HUES64 (cell line): ENCODE measurements at regions not wholly inside any gene's neighbourhood (a gene's known extent, or its start where the extent isn't known, plus 50 kb on each side); places are given as distances from the start of the nearest gene placed in this dataset.

Source experiments
- H3K27ac ChIP-seq: 2 replicates; pipeline ENCODE4 v1.7.0; 2013; ENCODE audit warnings: low read depth, low read length, inconsistent platforms
- H3K27me3 ChIP-seq: 2 replicates; pipeline ENCODE4 v1.6.1; 2013; ENCODE audit warnings: mild to moderate bottlenecking, low read length; ENCODE audit not compliant: insufficient read depth
- H3K36me3 ChIP-seq: 2 replicates; pipeline ENCODE4 v1.6.1; 2013; ENCODE audit warnings: mild to moderate bottlenecking, low read length; ENCODE audit not compliant: insufficient read depth
- H3K4me1 ChIP-seq: 2 replicates; pipeline ENCODE4 v1.6.1; 2013; ENCODE audit warnings: mild to moderate bottlenecking, low read length, moderate library complexity; ENCODE audit not compliant: insufficient read depth
- H3K4me3 ChIP-seq: 2 replicates; pipeline ENCODE4 v1.5.1; 2013; ENCODE audit warnings: mild to moderate bottlenecking, low read length, moderate library complexity
- H3K9ac ChIP-seq: 2 replicates; pipeline ENCODE4 v1.6.1; 2013; ENCODE audit warnings: mild to moderate bottlenecking, low read depth, low read length
- H3K9me3 ChIP-seq: 2 replicates; pipeline ENCODE4 v1.6.1; 2013; ENCODE audit warnings: low read depth, low read length; ENCODE audit not compliant: insufficient read depth
- WGBS: fragments of 150-250, 120-280 bp; methylation state at CpG from one replicate; pipeline ENCODE4 v1.1.7; 2013; ENCODE audit warnings: missing lambda C conversion rate; 5-methylcytosine and 5-hydroxymethylcytosine counted together

DNA sequence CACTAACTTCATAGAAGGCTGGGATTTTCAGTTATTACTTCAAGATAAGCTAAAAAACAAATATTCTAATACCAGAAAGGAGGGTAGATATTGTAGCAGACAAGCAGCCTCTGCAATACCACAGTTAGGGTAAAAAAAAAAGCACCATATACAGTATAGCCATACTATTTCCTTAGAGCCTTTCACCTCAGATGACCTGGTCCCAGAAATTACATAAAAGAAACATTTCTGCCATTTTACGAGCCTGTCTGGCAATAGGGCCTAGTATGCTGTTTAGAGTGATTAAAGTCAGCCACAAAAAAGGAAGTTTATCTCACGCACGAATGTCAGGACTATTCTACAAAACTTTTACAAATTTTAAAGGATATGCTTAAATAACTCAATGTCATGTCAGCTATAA lies 1016.6 kb downstream of the PLOD2 start:
- no peaks in the 10 kb centered on the region for H3K27me3 ChIP-seq
- no peaks in the 10 kb centered on the region for H3K36me3 ChIP-seq
- no peaks in the 10 kb centered on the region for H3K9me3 ChIP-seq
- no peak overlapping the region for H3K4me3 ChIP-seq
- no peak overlapping the region for H3K27ac ChIP-seq
- 100% methylated on average over 1 of the region's 3 CpGs for WGBS
- H3K4me1 ChIP-seq, result no peaks in the 10 kb centered on the region
- H3K9ac ChIP-seq, result no peak overlapping the region

DNA sequence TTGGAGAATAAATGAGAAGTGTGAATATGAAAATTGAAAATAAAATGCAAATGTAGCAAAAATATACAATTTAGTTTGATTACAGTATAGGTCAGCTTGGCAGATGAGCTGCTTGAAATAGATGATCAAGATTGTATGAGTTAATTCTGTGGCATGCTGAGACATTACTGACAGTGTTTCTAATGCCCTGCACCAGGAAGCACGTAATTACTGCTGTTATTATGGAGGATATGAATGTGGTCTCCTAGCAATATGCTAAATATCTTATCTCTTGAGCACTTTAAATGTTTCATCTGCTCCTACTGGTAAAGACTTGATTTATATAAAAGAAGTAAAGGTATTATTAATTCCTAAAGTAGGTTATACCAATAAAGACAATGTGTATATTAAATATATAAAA lies 1015.5 kb downstream of the PLOD2 start:
- Histone ChIP-seq H3K4me1 (no peaks in the 10 kb centered on the region), H3K9ac (no peak overlapping the region), H3K27ac (no peak overlapping the region), H3K27me3 (no peaks in the 10 kb centered on the region), H3K36me3 (no peaks in the 10 kb centered on the region), H3K4me3 (no peak overlapping the region), H3K9me3 (no peaks in the 10 kb centered on the region)
- 100% methylated on average over 1 of the region's 1 CpG for WGBS

DNA sequence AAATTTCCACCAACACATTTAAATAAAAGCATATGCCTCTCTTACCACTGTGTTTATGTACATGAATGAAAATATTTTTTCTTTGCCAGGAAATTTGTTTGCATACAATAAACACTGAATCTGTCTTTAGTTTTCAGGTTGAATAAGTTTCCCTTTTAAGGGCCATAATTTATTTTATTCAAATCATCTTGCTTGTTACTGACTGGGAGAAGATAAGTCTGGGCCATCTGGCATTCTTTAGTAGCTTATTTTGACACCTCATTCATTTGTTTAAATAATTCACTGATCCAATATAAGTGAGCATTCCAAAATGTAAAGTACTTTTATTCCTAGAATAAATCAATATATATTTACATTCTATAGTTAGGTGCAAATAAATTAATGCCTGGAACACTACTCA lies 1001.3 kb downstream of the PLOD2 start:
- Histone ChIP-seq H3K27me3 (no peaks in the 10 kb centered on the region), H3K27ac (no peak overlapping the region), H3K9ac (no peak overlapping the region), H3K4me3 (no peak overlapping the region), H3K36me3 (no peaks in the 10 kb centered on the region), H3K4me1 (no peaks in the 10 kb centered on the region), H3K9me3 (no peaks in the 10 kb centered on the region)

DNA sequence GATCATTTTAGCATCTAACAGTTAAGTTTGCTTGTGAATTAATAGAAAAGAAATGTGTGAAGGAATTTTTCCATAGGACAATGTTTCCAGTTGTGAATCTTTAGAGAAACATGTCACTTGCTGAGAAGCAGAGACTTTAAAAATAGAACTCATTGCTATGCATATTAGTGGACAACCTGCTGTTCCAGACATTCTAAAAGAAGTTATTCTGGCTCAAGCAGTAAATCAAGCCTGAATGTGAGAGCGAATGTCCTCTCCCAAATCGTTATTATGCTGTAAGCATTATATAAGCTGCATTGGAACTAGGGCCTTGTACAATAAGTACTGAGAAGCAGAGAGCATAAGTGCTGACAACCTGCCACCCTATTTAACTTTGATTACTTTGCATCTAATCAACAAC lies 990.9 kb downstream of the PLOD2 start:
- Histone ChIP-seq H3K4me1 (peaks cover 6% of the 10 kb centered on the region; the same call in 1 of the 2 replicates), H3K36me3 (no peaks in the 10 kb centered on the region), H3K27me3 (no peaks in the 10 kb centered on the region), H3K9ac (no peak overlapping the region), H3K4me3 (no peak overlapping the region), H3K9me3 (no peaks in the 10 kb centered on the region), H3K27ac (no peak overlapping the region)
- WGBS, result 86% methylated on average over 2 of the region's 2 CpGs

DNA sequence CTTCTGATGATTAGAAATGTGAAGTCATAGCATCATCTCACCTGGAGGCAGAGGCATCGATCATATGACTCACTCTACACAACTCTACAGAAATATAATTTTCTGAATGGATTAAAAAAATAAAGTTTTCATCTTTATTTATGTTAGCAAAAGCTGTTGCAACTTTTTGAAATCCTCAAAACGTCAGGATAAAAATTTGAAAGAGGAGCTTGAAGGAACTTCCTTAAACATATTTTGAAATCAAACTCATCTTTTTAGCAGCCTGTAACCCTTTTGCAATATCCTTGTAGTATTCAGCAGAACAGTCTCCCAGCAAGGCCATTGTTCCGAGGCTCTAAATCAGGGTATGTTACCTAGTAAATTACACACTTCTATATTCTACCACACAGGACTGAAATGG lies 985.4 kb downstream of the PLOD2 start:
- Histone ChIP-seq H3K9me3 (no peaks in the 10 kb centered on the region), H3K4me1 (no peaks in the 10 kb centered on the region), H3K9ac (no peak overlapping the region), H3K4me3 (no peak overlapping the region), H3K27ac (no peak overlapping the region), H3K27me3 (no peaks in the 10 kb centered on the region), H3K36me3 (no peaks in the 10 kb centered on the region)
- 76% methylated on average over 2 of the region's 3 CpGs for WGBS

DNA sequence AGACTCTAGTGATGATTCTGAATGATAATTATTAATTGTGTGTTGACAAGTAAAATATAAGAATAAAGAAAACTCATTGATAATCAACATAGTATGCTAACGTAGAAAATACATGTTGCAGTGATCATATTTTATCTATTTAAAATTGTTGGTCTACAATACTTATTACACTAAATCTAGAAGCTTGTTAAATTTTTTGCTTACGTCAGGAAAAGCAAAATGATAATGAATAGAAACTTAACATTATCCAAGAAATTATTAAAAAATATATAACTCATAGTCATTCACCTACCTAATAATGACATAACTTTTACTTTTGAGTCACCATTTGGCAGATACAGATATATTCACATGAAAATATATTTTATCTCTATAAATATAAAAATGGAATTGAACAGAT lies 984.1 kb downstream of the PLOD2 start:
- Histone ChIP-seq H3K4me3 (no peak overlapping the region), H3K36me3 (no peaks in the 10 kb centered on the region), H3K9me3 (no peaks in the 10 kb centered on the region), H3K9ac (no peak overlapping the region), H3K4me1 (peaks cover 5% of the 10 kb centered on the region; the same call in 1 of the 2 replicates), H3K27ac (no peak overlapping the region), H3K27me3 (no peaks in the 10 kb centered on the region)
- no CpG with 5 or more reads among the region's 2 CpGs for WGBS

DNA sequence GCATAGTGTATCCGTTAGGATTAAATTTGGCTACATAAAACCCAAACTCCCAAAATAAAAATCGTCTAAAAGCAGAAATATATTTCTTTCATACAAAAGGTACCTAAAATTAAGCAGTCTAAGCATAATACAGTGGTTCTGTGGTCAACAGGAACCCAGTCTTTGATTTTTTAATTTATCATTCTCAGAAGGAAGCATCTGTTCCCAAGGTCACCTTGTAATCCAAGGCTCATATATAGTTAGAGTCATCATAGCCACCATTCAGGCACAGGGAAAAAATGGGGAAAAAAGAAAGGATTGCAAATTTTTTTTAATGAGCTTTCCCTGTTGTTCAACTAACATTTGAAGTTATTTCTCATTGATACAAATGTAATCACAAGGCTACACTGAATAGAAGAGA lies 983.2 kb downstream of the PLOD2 start:
- no peak overlapping the region for H3K27ac ChIP-seq
- H3K9me3 ChIP-seq, result no peaks in the 10 kb centered on the region
- no peak overlapping the region for H3K4me3 ChIP-seq
- no peaks in the 10 kb centered on the region for H3K36me3 ChIP-seq
- no peaks in the 10 kb centered on the region for H3K27me3 ChIP-seq
- no peak overlapping the region for H3K9ac ChIP-seq
- 95% methylated on average over 2 of the region's 2 CpGs for WGBS
- peaks cover 10% of the 10 kb centered on the region for H3K4me1 ChIP-seq

DNA sequence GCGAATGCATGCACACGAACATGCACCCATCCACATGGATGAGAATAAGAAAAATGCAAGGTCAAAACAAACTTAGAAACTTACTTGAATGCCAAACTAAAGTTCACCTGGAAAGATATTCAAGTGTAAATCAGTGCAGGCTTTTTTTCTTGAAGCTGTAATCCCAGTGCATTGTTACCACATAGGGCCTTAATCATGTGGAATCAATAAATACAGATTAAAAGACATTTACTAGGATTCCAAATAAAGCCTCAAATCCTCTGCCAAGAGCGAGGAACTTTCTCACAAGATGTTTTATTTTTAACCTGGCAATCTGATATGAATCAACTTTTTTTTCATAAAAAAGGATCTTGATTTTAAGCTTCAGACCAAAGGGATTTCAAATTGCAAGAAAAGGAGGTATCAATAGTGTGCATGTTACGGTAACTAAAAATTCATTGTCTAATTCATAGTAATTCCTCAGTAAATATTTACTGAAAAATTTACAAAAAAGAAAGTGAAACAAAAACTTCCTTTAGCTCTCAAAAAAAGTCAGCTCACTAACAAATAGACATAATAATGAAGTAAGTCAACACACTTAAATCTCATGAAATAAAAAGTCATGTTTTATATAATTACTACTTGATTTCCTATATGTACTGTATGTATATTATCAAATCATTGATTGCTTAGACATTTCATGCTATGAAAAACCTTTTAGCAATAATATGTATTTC lies 978.6 kb downstream of the PLOD2 start:
- no peaks in the 10 kb centered on the region for H3K9me3 ChIP-seq
- H3K36me3 ChIP-seq, result no peaks in the 10 kb centered on the region
- WGBS, result 81% methylated on average over 3 of the region's 4 CpGs
- H3K27me3 ChIP-seq, result no peaks in the 10 kb centered on the region
- H3K4me1 ChIP-seq, result peaks cover 10% of the 10 kb centered on the region
- H3K4me3 ChIP-seq, result no peak overlapping the region
- no peak overlapping the region for H3K27ac ChIP-seq
- no peak overlapping the region for H3K9ac ChIP-seq

DNA sequence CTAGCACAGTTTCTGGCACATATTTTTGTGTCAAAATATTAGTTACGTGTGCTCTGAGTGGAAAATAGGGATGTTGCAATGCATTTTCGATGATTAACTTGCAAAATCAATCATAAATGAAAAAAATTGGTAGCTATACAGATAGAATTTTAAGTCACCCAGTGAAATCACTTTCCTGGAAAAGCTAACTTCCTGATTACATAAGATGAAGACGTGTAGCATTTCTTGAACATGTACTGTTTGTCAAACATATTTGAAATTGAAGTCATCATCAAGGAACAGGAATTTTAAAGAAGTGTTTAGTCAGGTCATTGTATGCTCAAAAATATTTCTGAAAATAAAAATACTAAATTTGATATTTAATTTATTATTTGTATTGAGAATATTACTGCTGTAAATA lies 977.7 kb downstream of the PLOD2 start:
- Histone ChIP-seq H3K27ac (no peak overlapping the region), H3K4me3 (no peak overlapping the region), H3K36me3 (no peaks in the 10 kb centered on the region), H3K9me3 (no peaks in the 10 kb centered on the region), H3K9ac (no peak overlapping the region), H3K4me1 (peaks cover 12% of the 10 kb centered on the region), H3K27me3 (no peaks in the 10 kb centered on the region)
- 97% methylated on average over 3 of the region's 3 CpGs for WGBS

DNA sequence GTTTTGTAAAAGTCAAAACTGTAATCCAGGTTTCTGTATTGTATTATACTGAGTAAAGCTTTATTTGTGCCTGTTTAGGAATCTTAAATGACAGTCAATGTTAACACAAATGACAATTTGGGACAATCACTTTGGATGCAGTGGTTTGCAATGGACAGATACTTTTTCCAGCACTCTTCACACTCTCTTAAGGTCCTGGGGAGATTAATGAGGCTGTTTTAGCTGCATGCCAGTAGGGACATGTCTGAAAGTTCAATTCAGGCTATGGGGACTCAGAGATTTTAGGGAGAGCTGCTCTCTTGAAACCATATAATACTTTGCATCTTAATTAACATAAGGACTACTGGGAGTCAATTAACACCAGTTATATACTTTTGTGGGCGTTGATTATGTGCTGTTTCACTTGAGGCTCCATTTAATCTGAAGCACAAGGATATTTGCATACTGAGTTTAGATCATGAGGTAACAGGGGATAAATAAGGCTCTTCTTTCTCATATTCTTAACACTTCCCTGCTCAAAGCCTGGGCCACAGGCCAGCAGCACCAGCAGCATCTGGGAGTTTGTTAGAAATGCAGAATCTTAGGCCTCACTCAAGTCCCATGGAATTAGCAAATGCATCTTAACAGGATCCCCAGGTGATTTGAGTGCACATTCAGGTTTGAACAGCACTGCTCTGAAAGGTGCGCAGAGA lies 972.8 kb downstream of the PLOD2 start:
- WGBS, result 90% methylated on average over 2 of the region's 2 CpGs

DNA sequence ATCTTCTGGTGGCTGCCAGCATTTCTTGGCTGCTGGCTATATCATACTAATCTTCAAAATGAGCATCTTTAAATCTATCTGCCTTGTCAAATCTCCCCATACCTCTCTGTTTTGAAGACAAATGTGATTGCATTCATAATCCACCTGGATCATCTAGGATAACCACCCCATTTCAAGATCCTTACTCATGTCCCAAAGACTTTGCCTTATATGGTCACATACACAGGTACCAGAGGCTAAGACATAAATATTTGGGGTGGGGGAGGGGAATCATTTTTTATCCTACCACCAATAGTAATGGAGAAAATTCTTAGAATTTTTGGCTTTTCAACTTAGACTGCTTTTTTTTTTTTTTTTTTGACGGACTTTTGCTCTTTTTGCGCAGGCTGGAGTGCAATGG lies 970.8 kb downstream of the PLOD2 start:
- no peaks in the 10 kb centered on the region for H3K36me3 ChIP-seq
- no peak overlapping the region for H3K27ac ChIP-seq
- WGBS, result 100% methylated on average over 2 of the region's 2 CpGs
- peaks cover 4% of the 10 kb centered on the region; the same call in 1 of the 2 replicates for H3K4me1 ChIP-seq
- no peak overlapping the region for H3K4me3 ChIP-seq
- no peak overlapping the region for H3K9ac ChIP-seq
- H3K9me3 ChIP-seq, result no peaks in the 10 kb centered on the region
- no peaks in the 10 kb centered on the region for H3K27me3 ChIP-seq

More for the DNA sequence above, 972.8 kb downstream of the PLOD2 start:
- H3K9ac ChIP-seq, result no peak overlapping the region
- H3K9me3 ChIP-seq, result no peaks in the 10 kb centered on the region
- no peak overlapping the region for H3K4me3 ChIP-seq
- H3K4me1 ChIP-seq, result peaks cover 4% of the 10 kb centered on the region; the same call in 1 of the 2 replicates
- no peaks in the 10 kb centered on the region for H3K36me3 ChIP-seq
- H3K27ac ChIP-seq, result no peak overlapping the region; the same call in 1 of the 2 replicates
- H3K27me3 ChIP-seq, result no peaks in the 10 kb centered on the region
